Trophoblast cell (in vitro differentiated cells and primary cell): ENCODE measurements at regions not wholly inside any gene's neighbourhood (a gene's known extent, or its start where the extent isn't known, plus 50 kb on each side); places are given as distances from the start of the nearest gene placed in this dataset.

Experiments used
- DNase-seq, 2 donors: peaks; one replicate each; pipeline ENCODE4 v3.0.0-alpha.2; 2016
- H2AFZ ChIP-seq: 2 replicates; pipeline ENCODE4 v1.6.1; 2013; ENCODE audit warnings: low read length, moderate library complexity, mild to moderate bottlenecking; ENCODE audit not compliant: insufficient read depth, poor library complexity
- H2AK5ac ChIP-seq: 2 replicates; pipeline ENCODE4 v1.6.1; 2013; ENCODE audit warnings: mild to moderate bottlenecking, low read length
- H2BK120ac ChIP-seq: 2 replicates; pipeline ENCODE4 v1.6.1; 2013; ENCODE audit warnings: low read length, mild to moderate bottlenecking, moderate library complexity; ENCODE audit not compliant: insufficient read depth, poor library complexity
- H2BK12ac ChIP-seq: 2 replicates; pipeline ENCODE4 v1.6.1; 2013; ENCODE audit warnings: mild to moderate bottlenecking, low read length, moderate library complexity
- H2BK5ac ChIP-seq: 2 replicates; pipeline ENCODE4 v1.6.1; 2013; ENCODE audit warnings: low read length, low read depth, moderate library complexity, mild to moderate bottlenecking; ENCODE audit not compliant: poor library complexity
- H3K14ac ChIP-seq: 2 replicates; pipeline ENCODE4 v1.6.1; 2013; ENCODE audit warnings: mild to moderate bottlenecking, low read length
- H3K18ac ChIP-seq: 2 replicates; pipeline ENCODE4 v1.6.1; 2013; ENCODE audit warnings: mild to moderate bottlenecking, low read length
- H3K23ac ChIP-seq: 2 replicates; pipeline ENCODE4 v1.6.1; 2013; ENCODE audit warnings: low read length
- H3K27ac ChIP-seq: 2 replicates; pipeline ENCODE4 v1.5.1; 2013; ENCODE audit warnings: low read depth, mild to moderate bottlenecking, inconsistent platforms, low read length, moderate library complexity
- H3K27me3 ChIP-seq: 2 replicates; pipeline ENCODE4 v1.6.1; 2013; ENCODE audit warnings: inconsistent platforms, mild to moderate bottlenecking, low read length, moderate library complexity; ENCODE audit not compliant: insufficient read depth
- H3K36me3 ChIP-seq, 2 experiments: 1 replicate in 1 of 2; 2 replicates in 1 of 2; pipeline ENCODE4 v1.6.1; 2013; ENCODE audit warnings: low read length in 2 of 2, mild to moderate bottlenecking in 2 of 2, moderate library complexity in 1 of 2; ENCODE audit not compliant: insufficient read depth in 2 of 2, control insufficient read depth in 1 of 2
- H3K4ac ChIP-seq: 2 replicates; pipeline ENCODE4 v1.6.1; 2013; ENCODE audit warnings: low read depth, mild to moderate bottlenecking, low read length, moderate library complexity
- H3K4me1 ChIP-seq, 2 experiments: 1 replicate in 1 of 2; 2 replicates in 1 of 2; pipeline ENCODE4 v1.6.1; 2013; ENCODE audit warnings: low read length in 2 of 2, mild to moderate bottlenecking in 2 of 2, moderate library complexity in 1 of 2; ENCODE audit not compliant: insufficient read depth in 2 of 2, control insufficient read depth in 1 of 2
- H3K4me2 ChIP-seq: 2 replicates; pipeline ENCODE4 v1.6.1; 2013; ENCODE audit warnings: inconsistent platforms, mild to moderate bottlenecking, low read length, moderate library complexity
- H3K4me3 ChIP-seq: 2 replicates; pipeline ENCODE4 v1.5.1; 2013; ENCODE audit warnings: mild to moderate bottlenecking, low read depth, low read length, inconsistent platforms
- H3K79me1 ChIP-seq: one replicate; pipeline ENCODE4 v1.6.1; 2013; ENCODE audit warnings: low read length
- H3K79me2 ChIP-seq: 2 replicates; pipeline ENCODE4 v1.6.1; 2013; ENCODE audit warnings: low read length, mild to moderate bottlenecking; ENCODE audit not compliant: control insufficient read depth, insufficient read depth, poor library complexity
- H3K9ac ChIP-seq: 2 replicates; pipeline ENCODE4 v1.6.1; 2013; ENCODE audit warnings: mild to moderate bottlenecking, low read length
- H3K9me3 ChIP-seq: 2 replicates; pipeline ENCODE4 v1.6.1; 2013; ENCODE audit warnings: low read depth, mild to moderate bottlenecking, control low read depth, inconsistent platforms, low read length; ENCODE audit not compliant: insufficient read depth
- H4K12ac ChIP-seq: 2 replicates; pipeline ENCODE4 v1.6.1; 2013; ENCODE audit warnings: low read depth, mild to moderate bottlenecking, low read length, moderate library complexity
- H4K8ac ChIP-seq: 2 replicates; pipeline ENCODE4 v1.6.1; 2013; ENCODE audit warnings: low read depth, mild to moderate bottlenecking, low read length, moderate library complexity
- H4K91ac ChIP-seq: one replicate; pipeline ENCODE4 v1.6.1; 2013; ENCODE audit warnings: low read depth, mild to moderate bottlenecking, low read length, moderate library complexity
- WGBS: extraction: QIAGEN DNeasy Blood & Tissue Kit; methylation state at CpG from one replicate; pipeline ENCODE4 v1.1.7; 2013; ENCODE audit warnings: missing lambda C conversion rate; ENCODE audit not compliant: insufficient read length, insufficient coverage; ENCODE audit errors: extremely low coverage; 5-methylcytosine and 5-hydroxymethylcytosine counted together

DNA sequence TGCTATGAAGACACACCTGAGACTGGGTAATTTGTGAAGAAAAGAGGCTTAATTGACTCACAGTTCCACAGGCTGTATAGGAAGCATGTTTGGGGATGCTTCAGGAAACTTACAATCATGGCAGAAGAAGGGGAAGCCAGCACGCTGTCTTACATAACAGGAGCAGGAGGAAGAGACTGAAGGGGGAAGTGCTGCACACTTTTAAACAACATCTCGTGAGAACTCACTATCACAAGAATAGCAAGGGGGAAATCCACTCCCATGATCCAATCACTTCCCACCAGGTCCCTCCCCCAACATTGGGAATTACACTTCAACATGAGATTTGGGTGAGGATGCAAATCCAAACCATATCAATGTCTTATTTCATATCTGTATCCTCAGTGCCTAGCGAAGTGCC is 307.2 kb downstream of the ATP23 start:
- H4K91ac ChIP-seq = no peak overlapping the region
- WGBS = no CpG with 5 or more reads among the region's 3 CpGs
- no peak overlapping the region for H3K23ac ChIP-seq
- no peak overlapping the region for H3K27ac ChIP-seq
- H3K14ac ChIP-seq = no peak overlapping the region
- H3K9me3 ChIP-seq = peaks cover 1% of the 10 kb centered on the region
- no peak overlapping the region for H3K4ac ChIP-seq
- no peak overlapping the region for H2BK120ac ChIP-seq
- H3K36me3 ChIP-seq = no peaks in the 10 kb centered on the region
- no peak overlapping the region for H2AK5ac ChIP-seq
- H2AFZ ChIP-seq = no peak overlapping the region
- no peak overlapping the region for H4K8ac ChIP-seq
- DNase-seq = no peak
- H3K18ac ChIP-seq = no peak overlapping the region
- no peak overlapping the region for H3K4me3 ChIP-seq
- H3K4me2 ChIP-seq = no peak overlapping the region
- H3K79me1 ChIP-seq = no peaks in the 10 kb centered on the region
- no peak overlapping the region for H2BK5ac ChIP-seq
- H2BK12ac ChIP-seq = no peak overlapping the region
- H3K4me1 ChIP-seq = no peaks in the 10 kb centered on the region
- H3K27me3 ChIP-seq = no peaks in the 10 kb centered on the region
- no peaks in the 10 kb centered on the region for H3K79me2 ChIP-seq
- H4K12ac ChIP-seq = no peak overlapping the region
- H3K9ac ChIP-seq = no peak overlapping the region

DNA sequence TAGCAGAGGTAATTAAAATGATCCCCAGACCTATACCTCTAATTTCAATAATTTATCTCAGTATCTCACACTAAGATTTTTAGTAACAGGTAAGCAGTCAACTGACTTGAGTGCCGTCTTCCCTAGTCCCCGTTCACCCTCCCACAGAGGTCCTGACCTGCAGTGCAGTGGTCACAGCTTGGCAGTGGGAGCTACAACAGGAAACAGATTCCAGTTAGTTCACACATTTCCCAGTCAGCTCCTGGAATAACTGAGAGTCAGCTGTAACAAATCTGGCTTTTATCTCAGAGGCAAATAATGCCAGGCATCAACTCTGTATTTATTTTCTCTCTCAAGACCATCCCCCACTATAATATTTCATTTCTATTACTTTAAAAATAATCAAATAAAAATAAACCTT is 308.2 kb downstream of the ATP23 start:
- H3K14ac ChIP-seq = no peak overlapping the region
- no peaks in the 10 kb centered on the region for H3K79me1 ChIP-seq
- H3K4ac ChIP-seq = no peak overlapping the region
- H3K79me2 ChIP-seq = no peaks in the 10 kb centered on the region
- no peak overlapping the region for H4K12ac ChIP-seq
- H3K27me3 ChIP-seq = no peaks in the 10 kb centered on the region
- no peak overlapping the region for H2AFZ ChIP-seq
- no peaks in the 10 kb centered on the region for H3K4me1 ChIP-seq
- no peak overlapping the region for H2BK120ac ChIP-seq
- H3K4me3 ChIP-seq = no peak overlapping the region
- WGBS = no CpG with 5 or more reads among the region's 2 CpGs
- H2BK5ac ChIP-seq = no peak overlapping the region
- no peak overlapping the region for H3K27ac ChIP-seq
- H3K23ac ChIP-seq = no peak overlapping the region
- no peak overlapping the region for H3K18ac ChIP-seq
- H4K8ac ChIP-seq = no peak overlapping the region
- peaks cover 1% of the 10 kb centered on the region for H3K9me3 ChIP-seq
- no peak overlapping the region for H4K91ac ChIP-seq
- H2BK12ac ChIP-seq = no peak overlapping the region
- DNase-seq = no peak
- H3K4me2 ChIP-seq = no peak overlapping the region
- no peaks in the 10 kb centered on the region for H3K36me3 ChIP-seq
- H3K9ac ChIP-seq = no peak overlapping the region
- no peak overlapping the region for H2AK5ac ChIP-seq

DNA sequence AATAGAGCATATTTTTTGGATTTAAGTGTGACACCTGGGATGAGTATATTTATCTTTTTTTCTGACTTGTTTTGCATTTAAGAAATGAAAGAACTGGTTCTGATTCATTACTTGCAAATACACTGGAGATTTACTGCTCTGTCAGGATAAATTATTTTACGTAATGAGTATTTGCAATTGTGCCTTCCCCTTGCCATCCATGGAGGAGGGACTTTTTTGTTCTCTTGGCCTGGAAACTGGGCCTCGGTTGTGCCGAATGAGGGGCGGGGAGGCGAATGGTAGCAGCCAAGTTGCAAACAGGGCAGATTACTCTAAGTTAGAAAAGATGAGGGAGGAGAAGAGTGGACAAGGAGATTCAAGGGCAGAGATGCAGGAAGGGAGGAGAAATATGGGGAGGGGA is 308.7 kb downstream of the ATP23 start:
- Histone ChIP-seq H2BK12ac (no peak overlapping the region), H4K12ac (no peak overlapping the region), H3K4me2 (no peak overlapping the region), H2BK5ac (no peak overlapping the region), H3K79me2 (no peaks in the 10 kb centered on the region), H3K36me3 (no peaks in the 10 kb centered on the region), H3K4ac (no peak overlapping the region), H3K14ac (no peak overlapping the region), H3K9ac (no peak overlapping the region), H3K79me1 (no peaks in the 10 kb centered on the region), H3K4me1 (no peaks in the 10 kb centered on the region), H2AFZ (no peak overlapping the region), H3K27ac (no peak overlapping the region), H2BK120ac (no peak overlapping the region), H4K91ac (no peak overlapping the region), H3K23ac (no peak overlapping the region), H3K27me3 (no peaks in the 10 kb centered on the region), H3K18ac (no peak overlapping the region), H4K8ac (no peak overlapping the region), H3K4me3 (no peak overlapping the region), H3K9me3 (peaks cover 1% of the 10 kb centered on the region), H2AK5ac (no peak overlapping the region)
- WGBS = no CpG with 5 or more reads among the region's 5 CpGs
- no peak for DNase-seq

DNA sequence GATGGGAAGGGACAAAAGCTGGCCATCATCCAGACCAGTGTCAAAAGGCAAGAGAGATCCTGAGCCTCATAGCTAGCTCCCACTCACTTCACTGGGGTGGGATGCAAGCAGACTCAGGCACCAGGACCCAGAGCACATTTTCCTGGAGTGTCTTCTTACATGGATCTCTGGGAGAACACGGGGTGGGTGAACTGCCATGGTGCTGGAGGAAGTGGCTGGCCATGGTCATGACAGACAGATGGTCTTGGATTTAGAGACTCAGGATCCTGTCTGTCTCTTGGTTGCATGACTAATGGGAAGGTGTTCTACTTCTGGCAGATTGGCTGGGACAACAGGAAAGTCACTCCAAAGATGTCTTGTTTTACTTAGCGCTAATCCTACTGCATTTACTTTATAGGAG is 311.5 kb downstream of the ATP23 start:
- no CpG with 5 or more reads among the region's 2 CpGs for WGBS
- Histone ChIP-seq H3K4me1 (no peaks in the 10 kb centered on the region), H3K4ac (no peak overlapping the region), H3K36me3 (no peaks in the 10 kb centered on the region), H3K79me2 (no peaks in the 10 kb centered on the region), H3K4me2 (no peak overlapping the region), H3K18ac (no peak overlapping the region), H2BK120ac (no peak overlapping the region), H3K9me3 (no peaks in the 10 kb centered on the region), H2BK12ac (no peak overlapping the region), H2AFZ (no peak overlapping the region), H2BK5ac (no peak overlapping the region), H3K27me3 (no peaks in the 10 kb centered on the region), H4K8ac (no peak overlapping the region), H4K91ac (no peak overlapping the region), H3K79me1 (no peaks in the 10 kb centered on the region), H3K9ac (no peak overlapping the region), H3K23ac (no peak overlapping the region), H3K4me3 (no peak overlapping the region), H2AK5ac (no peak overlapping the region), H4K12ac (no peak overlapping the region), H3K27ac (no peak overlapping the region), H3K14ac (no peak overlapping the region)
- DNase-seq = no peak
